ENCODE measurements at regions not wholly inside any gene's neighbourhood (a gene's known extent, or its start where the extent isn't known, plus 50 kb on each side); places are given as distances from the start of the nearest gene placed in this dataset.

DNA sequence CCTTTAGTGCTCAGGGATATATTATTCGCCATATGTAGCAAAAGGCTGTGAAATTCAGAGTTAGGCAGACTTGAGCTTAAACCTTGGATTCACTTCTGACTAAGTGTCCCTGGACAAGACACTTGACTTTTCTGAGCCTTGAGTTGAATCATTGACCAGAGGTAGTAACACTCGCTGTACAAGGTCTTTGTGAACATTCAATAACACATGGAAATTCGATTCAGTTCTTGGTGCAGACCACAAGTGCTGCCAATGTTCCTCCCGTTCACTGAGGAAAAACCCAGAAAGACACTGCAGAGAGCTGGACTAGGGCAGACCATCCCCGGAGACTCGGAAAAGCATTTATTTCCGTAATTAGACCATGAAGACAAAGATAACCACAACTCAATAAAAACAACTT is 901.4 kb downstream of the AACS start:
- TF ChIP-seq, protein P1, sequence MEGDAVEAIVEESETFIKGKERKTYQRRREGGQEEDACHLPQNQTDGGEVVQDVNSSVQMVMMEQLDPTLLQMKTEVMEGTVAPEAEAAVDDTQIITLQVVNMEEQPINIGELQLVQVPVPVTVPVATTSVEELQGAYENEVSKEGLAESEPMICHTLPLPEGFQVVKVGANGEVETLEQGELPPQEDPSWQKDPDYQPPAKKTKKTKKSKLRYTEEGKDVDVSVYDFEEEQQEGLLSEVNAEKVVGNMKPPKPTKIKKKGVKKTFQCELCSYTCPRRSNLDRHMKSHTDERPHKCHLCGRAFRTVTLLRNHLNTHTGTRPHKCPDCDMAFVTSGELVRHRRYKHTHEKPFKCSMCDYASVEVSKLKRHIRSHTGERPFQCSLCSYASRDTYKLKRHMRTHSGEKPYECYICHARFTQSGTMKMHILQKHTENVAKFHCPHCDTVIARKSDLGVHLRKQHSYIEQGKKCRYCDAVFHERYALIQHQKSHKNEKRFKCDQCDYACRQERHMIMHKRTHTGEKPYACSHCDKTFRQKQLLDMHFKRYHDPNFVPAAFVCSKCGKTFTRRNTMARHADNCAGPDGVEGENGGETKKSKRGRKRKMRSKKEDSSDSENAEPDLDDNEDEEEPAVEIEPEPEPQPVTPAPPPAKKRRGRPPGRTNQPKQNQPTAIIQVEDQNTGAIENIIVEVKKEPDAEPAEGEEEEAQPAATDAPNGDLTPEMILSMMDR (IDR thresholded peaks at IDR 0.05) = no peak
- TF ChIP-seq POLR2A (IDR thresholded peaks at IDR 0.05) = no peak
